Endodermal cell (in vitro differentiated cells): ENCODE measurements at regions not wholly inside any gene's neighbourhood (a gene's known extent, or its start where the extent isn't known, plus 50 kb on each side); places are given as distances from the start of the nearest gene placed in this dataset.

ENCODE experiments used
- DNase-seq: peaks from one replicate; pipeline ENCODE4 v3.0.0-alpha.2; 2017
- H3K27ac ChIP-seq: 2 replicates; pipeline ENCODE4 v1.5.1; 2013; ENCODE audit warnings: mild to moderate bottlenecking, low read depth, low read length, moderate library complexity
- H3K27me3 ChIP-seq: 2 replicates; pipeline ENCODE4 v1.6.1; 2013; ENCODE audit warnings: mild to moderate bottlenecking, low read length, moderate library complexity; ENCODE audit not compliant: insufficient read depth, control insufficient read depth, poor library complexity, severe bottlenecking
- H3K36me3 ChIP-seq: 2 replicates; pipeline ENCODE4 v1.7.0; 2013; ENCODE audit warnings: mild to moderate bottlenecking, low read length, moderate library complexity; ENCODE audit not compliant: control insufficient read depth, insufficient read depth
- H3K4me1 ChIP-seq: one replicate; pipeline ENCODE4 v1.7.0; 2013; ENCODE audit warnings: low read length; ENCODE audit not compliant: control insufficient read depth, insufficient read depth
- H3K4me3 ChIP-seq: 2 replicates; pipeline ENCODE4 v1.5.1; 2013; ENCODE audit warnings: mild to moderate bottlenecking, low read length, moderate library complexity
- H3K9ac ChIP-seq: 2 replicates; pipeline ENCODE4 v1.6.1; 2013; ENCODE audit warnings: mild to moderate bottlenecking, low read length, moderate library complexity; ENCODE audit not compliant: poor library complexity, severe bottlenecking; ENCODE audit errors: extremely low read depth
- H3K9me3 ChIP-seq: 2 replicates; pipeline ENCODE4 v1.6.1; 2013; ENCODE audit warnings: mild to moderate bottlenecking, low read length, moderate library complexity; ENCODE audit not compliant: control insufficient read depth
- H3K27ac Mint-ChIP-seq: 2 replicates; pipeline ENCODE4 v1.8.0; 2020; ENCODE audit warnings: mixed read lengths
- H3K27me3 Mint-ChIP-seq: 2 replicates; pipeline ENCODE4 v1.8.0; 2021; ENCODE audit warnings: mild to moderate bottlenecking, mixed read lengths; ENCODE audit not compliant: insufficient read depth
- H3K36me3 Mint-ChIP-seq: 2 replicates; pipeline ENCODE4 v1.8.0; 2020; ENCODE audit warnings: low read depth, mixed read lengths
- H3K4me1 Mint-ChIP-seq: 2 replicates; pipeline ENCODE4 v1.8.0; 2020; ENCODE audit warnings: mixed read lengths
- H3K4me3 Mint-ChIP-seq: 2 replicates; pipeline ENCODE4 v1.8.0; 2020; ENCODE audit warnings: mild to moderate bottlenecking, moderate library complexity, mixed read lengths
- H3K9me3 Mint-ChIP-seq: 2 replicates; pipeline ENCODE4 v1.8.0; 2020; ENCODE audit warnings: mild to moderate bottlenecking, mixed read lengths
- whole genome bisulfite sequencing, 2 experiments: methylation state at CpG; one replicate each; pipeline versions ENCODE4 v1.1.5 to v1.1.7; 2013; ENCODE audit warnings: missing lambda C conversion rate in 2 of 2, mixed read lengths in 1 of 2; ENCODE audit not compliant: insufficient coverage in 1 of 2, insufficient read length in 1 of 2; 5-methylcytosine and 5-hydroxymethylcytosine counted together
- TF ChIP-seq, protein P1 (sequence below): fragments of 200-600 bp; sonication (generic); conservative IDR thresholded peaks from 2 replicates; pipeline ENCODE4 v1.5.0; 2021; ENCODE audit warnings: antibody characterized with exemption, mild to moderate bottlenecking

DNA sequence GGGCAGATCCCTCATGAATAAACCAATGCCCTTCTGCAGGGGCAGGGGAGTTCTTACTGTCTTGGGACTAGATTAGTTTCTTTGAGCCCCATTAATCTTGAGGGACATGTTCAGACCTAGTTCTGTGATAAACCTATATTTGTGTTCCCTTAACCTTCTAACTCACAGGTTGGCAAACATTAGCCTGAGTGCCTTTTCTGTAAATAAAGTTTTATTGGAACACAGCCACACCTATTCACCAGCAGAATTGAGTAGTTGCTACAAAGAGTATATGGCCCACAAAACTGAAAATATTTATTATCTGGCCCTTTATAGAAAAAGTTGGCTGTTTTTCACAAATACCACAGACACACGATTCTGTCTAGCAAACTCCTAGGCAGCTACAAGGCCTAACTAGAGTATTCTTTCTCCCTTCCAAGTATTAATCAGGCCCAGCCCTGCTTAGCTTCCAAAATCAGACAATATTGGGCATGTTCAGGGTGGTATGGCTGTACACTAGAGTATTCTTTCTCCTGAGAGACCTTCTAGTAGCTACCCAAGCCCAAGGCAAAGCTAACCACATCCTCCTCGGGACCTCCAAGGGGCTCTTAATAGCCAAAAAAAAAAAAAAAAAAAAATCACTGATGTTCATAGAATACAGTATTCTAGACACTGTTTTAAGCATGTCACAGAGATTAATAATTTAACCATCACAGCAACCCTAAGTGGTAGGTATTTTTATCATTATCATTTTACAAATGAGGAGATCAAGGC, 199.3 kb upstream of the PWP1 start:
- no peaks in the 10 kb centered on the region for H3K4me1 ChIP-seq
- Mint-ChIP-seq H3K4me1 (no peaks in the 10 kb centered on the region), H3K36me3 (no peaks in the 10 kb centered on the region), H3K27ac (no peak overlapping the region), H3K27me3 (peaks cover 21% of the 10 kb centered on the region), H3K9me3 (no peaks in the 10 kb centered on the region), H3K4me3 (no peak overlapping the region)
- DNase-seq, result no peak
- no peaks in the 10 kb centered on the region for H3K36me3 ChIP-seq
- H3K27ac ChIP-seq, result no peak overlapping the region
- TF ChIP-seq, protein P1, sequence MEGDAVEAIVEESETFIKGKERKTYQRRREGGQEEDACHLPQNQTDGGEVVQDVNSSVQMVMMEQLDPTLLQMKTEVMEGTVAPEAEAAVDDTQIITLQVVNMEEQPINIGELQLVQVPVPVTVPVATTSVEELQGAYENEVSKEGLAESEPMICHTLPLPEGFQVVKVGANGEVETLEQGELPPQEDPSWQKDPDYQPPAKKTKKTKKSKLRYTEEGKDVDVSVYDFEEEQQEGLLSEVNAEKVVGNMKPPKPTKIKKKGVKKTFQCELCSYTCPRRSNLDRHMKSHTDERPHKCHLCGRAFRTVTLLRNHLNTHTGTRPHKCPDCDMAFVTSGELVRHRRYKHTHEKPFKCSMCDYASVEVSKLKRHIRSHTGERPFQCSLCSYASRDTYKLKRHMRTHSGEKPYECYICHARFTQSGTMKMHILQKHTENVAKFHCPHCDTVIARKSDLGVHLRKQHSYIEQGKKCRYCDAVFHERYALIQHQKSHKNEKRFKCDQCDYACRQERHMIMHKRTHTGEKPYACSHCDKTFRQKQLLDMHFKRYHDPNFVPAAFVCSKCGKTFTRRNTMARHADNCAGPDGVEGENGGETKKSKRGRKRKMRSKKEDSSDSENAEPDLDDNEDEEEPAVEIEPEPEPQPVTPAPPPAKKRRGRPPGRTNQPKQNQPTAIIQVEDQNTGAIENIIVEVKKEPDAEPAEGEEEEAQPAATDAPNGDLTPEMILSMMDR, result no peak
- no peak overlapping the region for H3K4me3 ChIP-seq
- H3K9ac ChIP-seq, result no peak overlapping the region
- WGBS, 2 experiments, result 94% methylated on average over 2 of the region's 2 CpGs; no CpG with 5 or more reads in 1 of the 2 experiments
- H3K27me3 ChIP-seq, result peaks cover 6% of the 10 kb centered on the region
- no peaks in the 10 kb centered on the region for H3K9me3 ChIP-seq

DNA sequence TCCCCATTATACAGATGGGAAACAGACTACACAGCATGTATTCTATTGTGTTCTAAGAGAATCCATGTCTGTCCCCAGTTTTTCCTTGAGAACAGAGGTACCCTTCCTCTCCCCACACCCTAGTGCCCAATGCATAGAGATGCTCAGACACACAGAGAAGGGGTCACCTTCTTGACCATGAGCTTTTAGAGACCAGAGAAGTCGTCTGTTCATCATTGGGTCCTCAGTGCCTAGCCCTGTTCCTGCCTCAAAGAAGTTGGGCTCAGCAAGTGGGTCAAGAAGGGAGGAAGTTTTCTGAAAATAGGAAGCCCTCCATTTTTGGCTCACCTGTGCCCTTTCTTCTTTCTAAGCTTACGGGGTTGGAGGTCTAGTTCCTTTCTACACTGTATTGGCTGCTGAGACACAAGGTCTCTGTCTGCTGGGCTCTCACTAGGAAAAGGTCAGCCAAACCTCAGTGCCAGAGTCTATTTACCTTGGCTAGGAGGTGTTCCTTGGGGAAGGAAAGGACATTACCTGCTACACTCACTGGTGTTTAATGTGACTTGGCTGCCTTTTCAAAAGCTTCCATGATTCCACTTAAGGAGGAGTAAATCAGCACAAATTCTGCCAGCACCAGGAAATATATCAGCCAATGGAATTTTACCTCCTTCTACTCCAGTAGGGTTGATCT, 198.5 kb upstream of the PWP1 start:
- peaks cover 19% of the 10 kb centered on the region for H3K27me3 Mint-ChIP-seq
- no peaks in the 10 kb centered on the region for H3K36me3 Mint-ChIP-seq
- TF ChIP-seq, protein P1, result no peak
- no peak overlapping the region for H3K27ac Mint-ChIP-seq
- H3K4me3 ChIP-seq, result no peak overlapping the region
- no peaks in the 10 kb centered on the region for H3K4me1 Mint-ChIP-seq
- 91 to 100% methylated on average over 1 to 2 of the region's 2 CpGs for WGBS, 2 experiments
- H3K4me1 ChIP-seq, result no peaks in the 10 kb centered on the region
- H3K9me3 Mint-ChIP-seq, result no peaks in the 10 kb centered on the region
- no peak overlapping the region for H3K4me3 Mint-ChIP-seq
- no peak overlapping the region for H3K9ac ChIP-seq
- H3K36me3 ChIP-seq, result no peaks in the 10 kb centered on the region
- DNase-seq, result no peak
- H3K27me3 ChIP-seq, result peaks cover 6% of the 10 kb centered on the region
- no peak overlapping the region for H3K27ac ChIP-seq
- H3K9me3 ChIP-seq, result no peaks in the 10 kb centered on the region

DNA sequence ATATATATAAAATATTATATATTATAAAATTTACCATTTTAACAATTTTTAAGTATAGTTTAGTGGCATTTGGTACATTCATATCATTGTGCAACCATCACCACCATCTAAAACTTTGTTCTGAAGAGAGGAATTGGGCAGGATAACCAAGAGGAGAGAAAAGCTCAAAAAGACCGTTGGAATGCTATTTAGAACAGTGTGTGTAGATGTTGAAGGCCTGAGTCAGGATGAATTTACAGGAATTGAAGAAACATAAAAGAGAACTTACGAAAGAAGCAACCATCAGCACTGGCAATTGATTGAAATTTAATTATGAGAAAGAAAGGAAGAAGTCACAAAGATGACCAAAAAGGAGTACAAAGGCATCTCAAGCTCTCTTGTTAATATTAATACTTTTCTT, 196.9 kb upstream of the PWP1 start:
- Mint-ChIP-seq H3K27me3 (peaks cover 16% of the 10 kb centered on the region), H3K9me3 (no peaks in the 10 kb centered on the region), H3K4me3 (no peak overlapping the region), H3K36me3 (no peaks in the 10 kb centered on the region), H3K4me1 (no peaks in the 10 kb centered on the region), H3K27ac (no peak overlapping the region)
- TF ChIP-seq, protein P1, result no peak
- H3K4me3 ChIP-seq, result no peak overlapping the region
- no peak for DNase-seq
- no peaks in the 10 kb centered on the region for H3K36me3 ChIP-seq
- no peaks in the 10 kb centered on the region for H3K4me1 ChIP-seq
- peaks cover 3% of the 10 kb centered on the region for H3K27me3 ChIP-seq
- H3K27ac ChIP-seq, result no peak overlapping the region
- WGBS, 2 experiments, result 65 to 100% methylated on average over 1 to 2 of the region's 2 CpGs
- H3K9ac ChIP-seq, result no peak overlapping the region
- H3K9me3 ChIP-seq, result no peaks in the 10 kb centered on the region
